ENCODE measurements at regions not wholly inside any gene's neighbourhood (a gene's known extent, or its start where the extent isn't known, plus 50 kb on each side); places are given as distances from the start of the nearest gene placed in this dataset.
"Not testable (repeated sequence)": the region's sequence is repeated elsewhere in the genome, so short reads cannot be mapped to it uniquely, and the experiment has no call there.

- in situ Hi-C loops (cut with MboI; ENCODE audit: low pct_unique_long_range_greater_than_20kb, low sequenced_read_pairs, unreplicated experiment): no loop called here
- no peak for DNase-seq (ENCODE audit: low spot score)
- TF ChIP-seq CTCF (IDR thresholded peaks at IDR 0.05; ENCODE audit: extremely low read depth, insufficient read depth, missing control alignments): no peak
Measured at GRCh38 chr22:22123960-22124278, 120.7 kb upstream of the VPREB1 start.

GRCh38 chr22:22123118-22123959 lies 121.2 kb upstream of the VPREB1 start:
- DNase-seq (ENCODE audit: low spot score): no peak
- TF ChIP-seq CTCF (IDR thresholded peaks at IDR 0.05; ENCODE audit: extremely low read depth, insufficient read depth, missing control alignments): no peak
- in situ Hi-C loops (cut with MboI; ENCODE audit: low pct_unique_long_range_greater_than_20kb, low sequenced_read_pairs, unreplicated experiment): no loop called here

GRCh38 chr22:22122348-22123117 lies 122.1 kb upstream of the VPREB1 start:
- no peak for TF ChIP-seq CTCF (IDR thresholded peaks at IDR 0.05; ENCODE audit: extremely low read depth, insufficient read depth, missing control alignments)
- DNase-seq (ENCODE audit: low spot score): no peak
- in situ Hi-C loops (cut with MboI; ENCODE audit: low pct_unique_long_range_greater_than_20kb, low sequenced_read_pairs, unreplicated experiment): no loop called here

GRCh38 chr22:22121445-22121844 lies 123.1 kb upstream of the VPREB1 start:
- in situ Hi-C loops (cut with MboI; ENCODE audit: low pct_unique_long_range_greater_than_20kb, low sequenced_read_pairs, unreplicated experiment): no loop called here
- no peak for TF ChIP-seq CTCF (IDR thresholded peaks at IDR 0.05; ENCODE audit: extremely low read depth, insufficient read depth, missing control alignments)
- DNase-seq (ENCODE audit: low spot score): no peak

- TF ChIP-seq CTCF (IDR thresholded peaks at IDR 0.05; ENCODE audit: extremely low read depth, insufficient read depth, missing control alignments): no peak
- in situ Hi-C loops (cut with MboI; ENCODE audit: low pct_unique_long_range_greater_than_20kb, low sequenced_read_pairs, unreplicated experiment): no loop called here
- no peak for DNase-seq (ENCODE audit: low spot score)
Measured at GRCh38 chr22:22120160-22120559, 124.4 kb upstream of the VPREB1 start.

GRCh38 chr22:22118987-22119386 lies 125.6 kb upstream of the VPREB1 start:
- DNase-seq (ENCODE audit: low spot score): no peak
- no peak for TF ChIP-seq CTCF (IDR thresholded peaks at IDR 0.05; ENCODE audit: extremely low read depth, insufficient read depth, missing control alignments)
- in situ Hi-C loops (cut with MboI; ENCODE audit: low pct_unique_long_range_greater_than_20kb, low sequenced_read_pairs, unreplicated experiment): no loop called here

- DNase-seq (ENCODE audit: low spot score); in situ Hi-C loops (cut with MboI; ENCODE audit: low pct_unique_long_range_greater_than_20kb, low sequenced_read_pairs, unreplicated experiment): not testable (repeated sequence)
Measured at GRCh38 chr22:22117864-22118544, 126.6 kb upstream of the VPREB1 start.

- in situ Hi-C loops (cut with MboI; ENCODE audit: low pct_unique_long_range_greater_than_20kb, low sequenced_read_pairs, unreplicated experiment); DNase-seq (ENCODE audit: low spot score): not testable (repeated sequence)
Measured at GRCh38 chr22:22116997-22117770, 127.4 kb upstream of the VPREB1 start.

All from GM13977 (cell line).